NCI-H69 (cell line): ENCODE measurements at regions not wholly inside any gene's neighbourhood (a gene's known extent, or its start where the extent isn't known, plus 50 kb on each side); places are given as distances from the start of the nearest gene placed in this dataset.
"Not testable (repeated sequence)": the region's sequence is repeated elsewhere in the genome, so short reads cannot be mapped to it uniquely, and the experiment has no call there.

Experiments used
- DNase-seq: peaks from one replicate; lab custom pipeline; 2025; lab: John Stamatoyannopoulos, UW

DNA sequence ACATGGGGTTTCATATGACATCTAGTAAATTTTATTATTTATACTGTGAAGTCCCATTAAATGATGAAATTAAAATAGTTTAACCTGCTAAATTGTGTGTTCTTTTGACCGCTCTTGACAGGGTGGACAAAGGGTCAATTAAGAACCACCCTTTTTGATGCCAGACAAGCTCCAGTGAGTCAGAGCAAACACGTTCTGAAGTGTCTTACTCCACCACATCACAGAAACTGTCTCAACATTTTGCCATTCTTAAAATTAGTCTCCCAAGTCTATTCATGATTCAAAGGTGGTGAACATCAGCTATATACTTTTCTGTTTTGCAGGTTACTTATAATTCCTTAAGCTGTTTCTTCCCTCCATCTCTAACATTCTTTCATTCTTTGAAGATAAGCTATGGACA lies 142.1 kb downstream of the SPATA31A6 start:
- DNase-seq = not testable (repeated sequence)

- not testable (repeated sequence) for DNase-seq
Observed at GRCh38 chr9:42326482-42326881, 143.0 kb downstream of the SPATA31A6 start.

- DNase-seq = not testable (repeated sequence)
Observed at GRCh38 chr9:42335342-42335741, 151.9 kb downstream of the SPATA31A6 start.

DNA sequence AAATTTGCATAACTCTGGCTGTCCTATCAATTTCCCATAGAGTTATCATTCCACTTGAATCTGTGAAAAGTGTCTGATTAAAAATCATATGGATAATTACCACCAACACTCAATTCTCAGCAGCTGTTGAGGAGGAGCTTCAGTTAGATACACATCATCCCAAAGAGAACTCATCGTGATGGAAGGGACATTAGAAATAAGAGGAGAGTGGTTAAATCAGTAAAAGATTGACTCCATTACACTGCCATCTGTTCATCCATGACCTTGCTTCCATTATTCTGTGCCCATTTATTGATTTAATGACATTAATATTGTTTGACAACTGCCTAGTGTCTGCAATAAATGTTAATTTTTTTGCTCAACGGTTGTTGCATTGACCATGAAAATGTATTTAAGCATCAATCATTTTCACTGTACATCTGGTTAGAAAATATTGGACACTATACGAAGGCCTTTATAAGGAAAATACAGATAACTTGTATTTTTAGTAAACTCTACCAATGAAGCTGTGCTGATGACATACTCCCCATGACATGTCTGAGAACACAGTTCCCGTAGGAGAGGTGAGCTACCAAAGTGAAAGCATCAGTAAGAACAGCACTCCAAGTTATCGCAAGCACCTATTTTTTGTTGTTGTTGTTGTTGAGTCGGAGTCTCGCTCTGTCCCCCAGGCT lies 152.7 kb downstream of the SPATA31A6 start:
- DNase-seq = peak; percentile 42

GRCh38 chr9:42338275-42338674 lies 154.8 kb downstream of the SPATA31A6 start:
- DNase-seq = not testable (repeated sequence)

DNA sequence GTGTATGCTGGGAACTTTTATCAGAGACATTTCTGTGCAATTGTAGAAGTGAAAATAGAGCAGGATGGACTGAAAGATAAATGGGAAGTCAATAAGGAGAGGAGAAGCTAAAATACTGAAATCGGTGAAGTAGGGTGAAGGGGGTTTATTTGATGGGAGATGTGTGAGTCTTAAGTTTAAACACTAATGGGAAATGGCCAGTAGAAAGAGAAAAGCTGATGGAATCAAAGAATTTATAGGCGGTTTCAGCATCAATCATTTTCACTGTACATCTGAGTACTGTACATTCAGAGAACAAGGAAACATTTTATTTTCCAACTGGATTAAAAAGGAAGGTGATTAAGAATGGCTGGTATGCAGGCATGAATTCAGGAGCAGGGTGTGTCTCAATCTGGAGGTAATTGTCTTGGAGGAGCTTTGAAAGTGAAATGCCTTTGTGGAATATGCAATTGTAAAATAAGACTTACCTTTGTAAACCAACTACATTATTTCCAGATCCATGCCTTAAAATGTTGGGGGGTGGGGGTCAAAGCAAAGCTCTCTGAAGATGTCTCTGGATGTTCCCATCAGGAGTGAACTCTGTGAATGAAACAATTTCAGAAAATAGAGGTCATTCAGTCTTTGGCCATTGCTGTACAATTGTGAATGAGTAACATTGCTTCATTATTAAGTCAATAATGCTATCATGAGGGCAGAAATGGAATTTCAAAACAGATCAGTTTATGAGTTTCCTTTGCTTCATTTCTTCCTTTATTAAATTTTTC lies 156.4 kb downstream of the SPATA31A6 start:
- not testable (repeated sequence) for DNase-seq

- DNase-seq = not testable (repeated sequence)
Observed at GRCh38 chr9:42340435-42340723, 156.9 kb downstream of the SPATA31A6 start.

- DNase-seq = not testable (repeated sequence)
Observed at GRCh38 chr9:42341860-42342259, 158.4 kb downstream of the SPATA31A6 start.

- DNase-seq = not testable (repeated sequence)
Observed at GRCh38 chr9:42342297-42342696, 158.8 kb downstream of the SPATA31A6 start.

DNA sequence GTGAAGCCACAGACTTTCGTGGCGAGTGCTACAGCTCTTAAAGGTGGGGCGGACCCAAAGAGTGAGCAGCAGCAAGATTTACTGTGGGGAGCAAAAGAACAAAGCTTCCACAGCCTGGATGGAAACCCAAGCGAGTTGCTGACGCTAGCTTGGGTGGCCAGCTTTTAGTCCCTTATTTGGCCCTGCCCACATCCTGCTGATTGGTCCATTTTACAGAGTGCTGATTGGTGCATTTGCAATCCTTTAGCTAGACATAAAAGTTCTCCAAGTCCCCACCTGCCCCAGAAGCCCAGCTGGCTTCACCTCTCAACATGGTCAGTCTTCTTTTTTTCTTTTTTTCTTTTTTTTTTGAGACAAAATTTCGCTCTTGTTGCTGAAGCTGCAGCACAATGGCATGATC lies 161.0 kb downstream of the SPATA31A6 start:
- not testable (repeated sequence) for DNase-seq

DNA sequence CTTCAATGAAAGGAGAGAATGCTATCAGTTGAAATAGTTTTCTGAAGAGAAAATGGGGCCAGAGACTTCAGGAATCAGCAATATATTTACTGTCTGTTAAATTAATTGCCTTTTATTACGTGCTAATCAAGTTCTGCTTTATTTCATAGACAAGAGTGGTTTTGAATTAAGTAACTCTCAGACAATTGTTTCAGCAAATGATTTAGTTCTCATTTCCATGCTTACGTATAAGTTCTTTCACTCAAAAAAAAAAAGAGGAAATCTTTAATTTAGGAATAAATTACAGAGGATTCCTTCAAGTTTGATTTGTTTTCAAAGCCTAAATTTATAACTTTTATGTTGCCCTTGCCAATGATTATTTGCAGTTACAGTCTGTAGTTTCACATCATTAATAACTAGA lies 163.5 kb downstream of the SPATA31A6 start:
- DNase-seq = not testable (repeated sequence)

DNA sequence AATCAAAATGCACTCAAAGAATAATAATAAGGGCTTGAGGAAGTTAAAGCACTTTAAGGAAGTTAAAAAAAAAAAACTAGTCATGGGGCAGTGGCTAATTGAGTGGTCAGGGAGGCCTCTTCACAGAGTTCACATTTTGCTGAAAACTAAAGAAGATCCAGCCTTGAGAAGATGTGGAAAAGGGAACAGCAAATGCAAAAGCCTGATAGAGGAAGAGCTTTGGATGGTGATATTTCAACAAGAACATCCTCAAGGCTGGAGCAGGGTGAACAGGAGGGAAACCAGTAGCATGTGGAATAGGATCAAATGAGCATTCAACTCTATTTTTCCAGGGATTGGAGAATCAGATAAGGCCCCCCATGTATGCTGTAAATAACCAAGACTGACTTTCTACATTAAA lies 165.7 kb downstream of the SPATA31A6 start:
- not testable (repeated sequence) for DNase-seq

DNA sequence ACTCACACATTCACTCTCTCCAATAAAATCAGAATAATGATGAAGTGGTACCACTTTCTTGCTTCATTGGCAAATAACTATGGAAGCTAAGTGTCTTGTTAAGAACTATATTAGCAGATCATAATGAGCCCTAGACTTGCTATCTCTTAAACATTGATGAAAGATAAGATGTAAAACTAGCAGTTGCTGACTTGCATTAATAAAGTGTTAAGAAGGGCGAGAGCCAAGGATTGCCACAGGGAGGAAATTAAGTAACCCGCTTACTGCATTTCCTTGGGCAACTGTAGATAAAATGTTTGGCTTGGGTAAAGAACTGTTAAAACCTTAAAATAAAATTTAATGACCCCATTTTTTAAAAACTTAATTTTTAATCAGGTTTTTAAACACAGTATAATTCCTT lies 167.0 kb downstream of the SPATA31A6 start:
- not testable (repeated sequence) for DNase-seq

GRCh38 chr9:42357604-42358373 lies 174.3 kb downstream of the SPATA31A6 start:
- DNase-seq = peak; percentile 19

- DNase-seq = peak; percentile 84
Observed at GRCh38 chr9:42358626-42359247, 175.3 kb downstream of the SPATA31A6 start.

DNA sequence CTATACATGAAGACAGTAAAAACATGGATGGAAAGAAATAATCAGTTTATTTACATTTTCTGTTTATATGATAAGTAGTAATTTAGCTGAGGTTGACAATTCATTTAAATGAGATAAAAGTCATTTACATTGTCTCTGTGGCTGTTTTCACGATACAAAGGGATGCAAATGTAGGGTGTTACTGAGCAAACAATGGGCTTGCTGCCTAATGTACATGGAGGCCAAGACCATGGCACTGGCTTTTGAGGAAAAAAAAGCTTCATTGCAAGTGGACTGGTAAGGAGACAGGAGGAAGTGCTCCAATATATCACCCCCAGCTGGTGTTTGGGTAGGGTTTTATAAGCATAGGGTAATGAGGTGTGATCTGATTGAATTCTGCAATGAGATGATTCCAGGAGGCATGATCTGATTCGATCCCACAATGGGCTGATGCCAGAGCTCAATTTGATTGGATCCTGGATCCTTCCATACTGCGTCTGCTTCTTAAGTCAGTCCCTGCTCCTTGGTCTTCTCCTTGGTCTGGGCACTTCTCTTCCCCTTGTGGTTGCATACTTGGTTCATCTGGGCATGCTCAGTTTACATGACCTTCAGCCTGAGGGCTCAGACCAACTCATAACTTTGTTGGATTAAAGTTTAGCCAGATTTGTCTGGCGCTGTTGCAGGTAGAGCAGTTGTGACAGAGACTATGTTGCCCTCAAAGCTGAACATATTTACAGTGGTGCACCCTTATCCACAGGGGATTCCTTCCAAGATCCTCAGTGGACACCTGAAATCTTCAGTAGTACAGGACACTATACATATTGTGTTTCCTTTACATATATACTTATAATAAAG lies 181.2 kb downstream of the SPATA31A6 start:
- not testable (repeated sequence) for DNase-seq

- DNase-seq = not testable (repeated sequence)
Observed at GRCh38 chr9:42365244-42365945, 181.9 kb downstream of the SPATA31A6 start.

GRCh38 chr9:42368279-42368881 lies 184.9 kb downstream of the SPATA31A6 start:
- DNase-seq = not testable (repeated sequence)

DNA sequence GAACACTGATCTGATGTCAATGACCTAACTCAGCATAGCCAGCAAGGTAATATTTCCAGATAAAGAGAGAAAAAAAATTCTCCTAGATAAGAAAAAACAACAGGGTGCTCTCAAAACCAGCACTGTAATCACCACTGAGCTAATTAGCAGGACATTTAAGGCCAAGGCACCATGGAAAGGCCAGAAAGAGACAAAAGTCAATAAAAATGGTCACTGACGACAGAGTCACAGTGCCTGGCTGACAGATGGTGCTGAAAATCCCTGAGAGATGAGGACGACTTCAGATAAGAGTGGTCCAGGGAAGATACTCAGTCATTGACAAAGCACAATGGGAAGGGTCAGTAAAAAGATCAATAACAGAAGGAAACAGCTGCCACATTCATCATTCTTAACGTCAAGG lies 186.7 kb downstream of the SPATA31A6 start:
- DNase-seq = not testable (repeated sequence)

DNA sequence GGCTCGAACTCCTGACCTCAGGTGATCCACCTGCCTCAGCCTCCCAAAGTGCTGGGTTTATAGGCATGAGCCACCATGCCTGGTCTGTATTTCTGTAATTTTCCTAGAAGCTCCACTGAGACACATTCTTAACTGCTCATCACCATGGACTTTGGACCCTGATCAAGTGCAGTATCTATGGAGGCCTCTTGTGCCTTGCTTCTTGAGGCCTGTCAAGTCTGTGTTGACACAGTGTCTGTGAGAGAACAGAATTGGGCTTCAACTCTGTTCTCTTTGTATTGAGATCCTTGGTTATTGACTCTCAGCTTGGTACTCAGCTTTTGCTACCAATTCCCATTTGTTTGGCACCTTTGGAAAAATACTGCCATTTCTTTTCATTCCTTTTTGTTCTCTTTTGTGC lies 188.0 kb downstream of the SPATA31A6 start:
- DNase-seq = not testable (repeated sequence)
